ENCODE measurements at regions not wholly inside any gene's neighbourhood (a gene's known extent, or its start where the extent isn't known, plus 50 kb on each side); places are given as distances from the start of the nearest gene placed in this dataset.
"Not testable (repeated sequence)": the region's sequence is repeated elsewhere in the genome, so short reads cannot be mapped to it uniquely, and the experiment has no call there.

DNA sequence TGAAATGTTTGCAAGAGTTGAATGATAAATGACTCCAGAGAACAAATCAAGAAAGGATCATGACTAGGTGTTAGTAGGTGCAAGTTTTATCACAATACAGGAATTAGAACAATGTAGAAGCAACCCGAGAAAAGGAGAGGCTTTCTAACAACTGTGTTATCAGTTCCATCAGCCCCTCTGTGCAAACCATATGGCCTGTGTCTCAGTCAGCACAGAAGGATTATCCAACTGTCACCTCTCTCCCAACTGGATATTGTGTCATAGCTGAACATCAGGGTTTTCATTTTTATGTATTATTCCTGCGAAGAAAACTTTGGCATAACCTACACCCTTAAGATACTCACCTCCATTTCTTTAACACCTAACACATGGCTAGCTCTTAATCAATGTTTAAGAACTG lies 321.6 kb upstream of the RND3 start:
- no peak for DNase-seq
- Histone ChIP-seq H3K36me3 (ENCODE audit: low read depth, missing control alignments) (no peaks in the 10 kb centered on the region), H3K27me3 (no peaks in the 10 kb centered on the region), H3K9me3 (no peaks in the 10 kb centered on the region), H3K4me1 (no peaks in the 10 kb centered on the region), H3K27ac (no peak overlapping the region), H3K4me3 (no peak overlapping the region)
- WGBS, 2 donors = 85 to 89% methylated on average over 2 of the region's 2 CpGs
- intact Hi-C loops (cut with DNase I; ENCODE audit: low total_unique reads) = no loop called here
- TF ChIP-seq POLR2A (IDR thresholded peaks at IDR 0.05) = no peak
- TF ChIP-seq, protein P1, sequence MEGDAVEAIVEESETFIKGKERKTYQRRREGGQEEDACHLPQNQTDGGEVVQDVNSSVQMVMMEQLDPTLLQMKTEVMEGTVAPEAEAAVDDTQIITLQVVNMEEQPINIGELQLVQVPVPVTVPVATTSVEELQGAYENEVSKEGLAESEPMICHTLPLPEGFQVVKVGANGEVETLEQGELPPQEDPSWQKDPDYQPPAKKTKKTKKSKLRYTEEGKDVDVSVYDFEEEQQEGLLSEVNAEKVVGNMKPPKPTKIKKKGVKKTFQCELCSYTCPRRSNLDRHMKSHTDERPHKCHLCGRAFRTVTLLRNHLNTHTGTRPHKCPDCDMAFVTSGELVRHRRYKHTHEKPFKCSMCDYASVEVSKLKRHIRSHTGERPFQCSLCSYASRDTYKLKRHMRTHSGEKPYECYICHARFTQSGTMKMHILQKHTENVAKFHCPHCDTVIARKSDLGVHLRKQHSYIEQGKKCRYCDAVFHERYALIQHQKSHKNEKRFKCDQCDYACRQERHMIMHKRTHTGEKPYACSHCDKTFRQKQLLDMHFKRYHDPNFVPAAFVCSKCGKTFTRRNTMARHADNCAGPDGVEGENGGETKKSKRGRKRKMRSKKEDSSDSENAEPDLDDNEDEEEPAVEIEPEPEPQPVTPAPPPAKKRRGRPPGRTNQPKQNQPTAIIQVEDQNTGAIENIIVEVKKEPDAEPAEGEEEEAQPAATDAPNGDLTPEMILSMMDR (IDR thresholded peaks at IDR 0.05) = no peak

DNA sequence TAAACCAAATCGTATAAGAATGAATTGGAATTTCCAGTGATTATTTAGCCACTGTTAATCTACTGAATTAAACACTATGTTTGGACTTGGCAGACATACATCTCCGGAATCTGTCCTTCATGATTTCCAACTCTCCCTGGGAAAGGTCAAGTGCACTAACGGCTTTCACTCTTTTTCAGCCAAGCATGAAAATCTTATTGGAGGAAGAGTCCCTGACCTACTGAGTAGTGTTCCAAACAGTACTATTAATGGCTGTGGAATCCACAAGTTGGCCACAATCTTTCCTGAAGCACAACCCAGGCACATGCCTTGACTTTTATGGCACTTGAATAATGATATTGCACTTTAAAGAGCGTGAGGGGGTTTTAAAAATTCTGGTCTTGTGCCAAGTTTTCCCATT lies 318.9 kb upstream of the RND3 start:
- intact Hi-C loops (cut with DNase I; ENCODE audit: low total_unique reads) = no loop called here
- H3K27me3 ChIP-seq = no peaks in the 10 kb centered on the region
- H3K4me1 ChIP-seq = no peaks in the 10 kb centered on the region
- H3K4me3 ChIP-seq = no peak overlapping the region
- no peaks in the 10 kb centered on the region for H3K36me3 ChIP-seq (ENCODE audit: low read depth, missing control alignments)
- WGBS, 2 donors = 31 to 35% methylated on average over 4 of the region's 4 CpGs
- DNase-seq = no peak
- TF ChIP-seq, protein P1 (IDR thresholded peaks at IDR 0.05) = no peak
- TF ChIP-seq POLR2A (IDR thresholded peaks at IDR 0.05) = no peak
- no peaks in the 10 kb centered on the region for H3K9me3 ChIP-seq
- H3K27ac ChIP-seq = no peak overlapping the region

DNA sequence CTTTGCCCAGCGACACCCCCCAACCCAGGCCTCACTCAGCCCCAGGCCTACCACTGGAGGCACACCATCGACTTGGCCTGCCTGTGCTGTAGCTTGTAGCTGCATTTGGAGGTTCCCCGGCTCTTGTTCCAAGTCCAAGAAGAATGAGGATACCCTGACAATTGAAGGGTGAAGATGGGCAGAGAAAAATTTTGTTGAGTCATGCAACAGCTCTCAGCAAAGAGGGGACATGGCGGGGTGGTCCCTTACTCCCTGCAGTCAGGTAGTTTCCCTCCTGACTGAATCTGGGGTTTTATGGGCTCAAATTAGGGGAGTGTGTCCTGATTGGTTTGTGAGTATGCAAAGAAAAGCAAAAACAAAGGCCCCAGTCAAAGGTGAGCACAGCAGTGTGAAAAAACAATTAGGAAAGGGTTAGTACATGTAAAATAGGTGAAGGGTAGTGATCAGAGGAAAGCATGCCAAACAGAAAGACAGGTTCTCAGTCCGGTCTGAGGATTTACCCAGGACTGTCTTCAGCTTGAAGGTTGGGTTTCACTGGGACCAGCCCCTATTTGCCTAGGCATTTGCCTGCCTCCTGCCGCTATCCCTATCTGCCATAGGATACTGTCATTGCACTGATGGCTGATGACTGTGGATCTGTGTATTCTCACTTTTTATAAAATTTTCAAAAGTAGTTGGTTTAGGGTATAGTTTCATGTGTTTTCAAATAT lies 316.4 kb upstream of the RND3 start:
- no peak overlapping the region for H3K27ac ChIP-seq
- no peak for DNase-seq
- intact Hi-C loops (cut with DNase I; ENCODE audit: low total_unique reads) = no loop called here
- no peaks in the 10 kb centered on the region for H3K9me3 ChIP-seq
- no peaks in the 10 kb centered on the region for H3K36me3 ChIP-seq (ENCODE audit: low read depth, missing control alignments)
- no peaks in the 10 kb centered on the region for H3K27me3 ChIP-seq
- H3K4me3 ChIP-seq = no peak overlapping the region
- no peak for TF ChIP-seq POLR2A (IDR thresholded peaks at IDR 0.05)
- TF ChIP-seq, protein P1 (IDR thresholded peaks at IDR 0.05) = no peak
- no peaks in the 10 kb centered on the region for H3K4me1 ChIP-seq
- 75 to 81% methylated on average over 6 of the region's 6 CpGs for WGBS, 2 donors

DNA sequence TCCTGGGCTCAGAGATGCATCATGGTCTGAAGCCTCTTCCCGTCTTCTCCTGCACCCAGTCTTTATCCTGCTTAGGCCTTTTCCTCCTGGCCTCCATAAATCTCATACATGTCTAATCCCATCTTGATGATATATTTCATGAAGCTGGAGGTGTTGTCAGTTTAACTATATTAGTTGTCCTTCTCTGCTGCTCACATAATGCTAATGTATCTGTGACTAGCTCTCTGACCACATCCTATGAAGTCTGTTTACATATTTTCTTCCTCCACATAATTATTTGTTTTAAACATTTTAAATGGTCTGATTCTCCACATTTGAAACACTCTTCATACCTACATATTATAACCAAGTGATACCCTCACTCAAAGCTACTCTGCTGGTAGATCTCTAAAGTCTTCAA lies 315.2 kb upstream of the RND3 start:
- Histone ChIP-seq H3K27ac (no peak overlapping the region), H3K36me3 (ENCODE audit: low read depth, missing control alignments) (no peaks in the 10 kb centered on the region), H3K9me3 (no peaks in the 10 kb centered on the region), H3K4me3 (no peak overlapping the region), H3K4me1 (no peaks in the 10 kb centered on the region), H3K27me3 (no peaks in the 10 kb centered on the region)
- no peak for DNase-seq
- WGBS, 2 donors = 94 to 100% methylated on average over 1 of the region's 1 CpG
- TF ChIP-seq, protein P1 (IDR thresholded peaks at IDR 0.05) = no peak
- TF ChIP-seq POLR2A (IDR thresholded peaks at IDR 0.05) = no peak
- intact Hi-C loops (cut with DNase I; ENCODE audit: low total_unique reads) = no loop called here

DNA sequence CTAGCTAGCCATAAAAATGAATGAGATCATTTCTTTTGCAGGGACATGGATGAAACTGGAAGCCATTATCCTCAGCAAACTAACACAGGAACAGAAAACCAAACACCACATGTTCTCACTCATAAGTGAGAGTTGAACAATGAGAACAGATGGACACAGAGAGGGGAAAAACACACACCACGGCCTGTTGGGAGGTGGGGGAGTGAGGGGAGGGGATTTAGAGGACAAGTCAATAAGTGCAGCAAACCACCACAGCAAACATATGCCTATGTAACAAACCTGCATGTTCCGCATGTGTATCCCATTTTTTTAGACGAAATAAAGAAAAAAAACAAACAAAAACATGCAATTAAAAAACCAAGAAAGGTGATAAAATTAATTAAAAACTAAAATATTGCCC lies 308.8 kb upstream of the RND3 start:
- H3K27ac ChIP-seq; DNase-seq; H3K9me3 ChIP-seq; H3K36me3 ChIP-seq (ENCODE audit: low read depth, missing control alignments); intact Hi-C loops (cut with DNase I; ENCODE audit: low total_unique reads); H3K4me1 ChIP-seq; H3K27me3 ChIP-seq; H3K4me3 ChIP-seq: not testable (repeated sequence)
- 81 to 90% methylated on average over 3 of the region's 3 CpGs for WGBS, 2 donors

Data from testis (tissue), 2 donors.